Liver (tissue), 7 donors: ENCODE measurements at regions not wholly inside any gene's neighbourhood (a gene's known extent, or its start where the extent isn't known, plus 50 kb on each side); places are given as distances from the start of the nearest gene placed in this dataset.

Source experiments
- DNase-seq: peaks from one replicate; pipeline ENCODE4 v3.0.0-alpha.2; 2017; ENCODE audit warnings: low spot score
- H3K27ac ChIP-seq, 2 donors: one replicate each; pipeline ENCODE4 v1.7.0; 2013; ENCODE audit warnings: inconsistent platforms in 2 of 2, low read length in 2 of 2, control low read depth in 1 of 2, low read depth in 1 of 2, mild to moderate bottlenecking in 1 of 2
- H3K27me3 ChIP-seq, 4 donors: one replicate each; pipeline versions ENCODE4 v1.6.1 to v1.7.0; 2013; ENCODE audit warnings: low read length in 3 of 4, inconsistent platforms in 1 of 4, mild to moderate bottlenecking in 1 of 4, moderate library complexity in 1 of 4; ENCODE audit not compliant: control insufficient read depth in 4 of 4, insufficient read depth in 4 of 4
- H3K36me3 ChIP-seq, 4 donors: one replicate each; pipeline versions ENCODE4 v1.6.1 to v1.7.0; 2013; ENCODE audit warnings: low read length in 3 of 4, mild to moderate bottlenecking in 3 of 4, low read depth in 1 of 4, moderate library complexity in 1 of 4; ENCODE audit not compliant: control insufficient read depth in 4 of 4, insufficient read depth in 3 of 4
- H3K4me1 ChIP-seq, 4 donors: one replicate each; pipeline versions ENCODE4 v1.6.1 to v1.7.0; 2013; ENCODE audit warnings: low read length in 3 of 4, mild to moderate bottlenecking in 3 of 4, moderate library complexity in 1 of 4; ENCODE audit not compliant: control insufficient read depth in 4 of 4, insufficient read depth in 4 of 4
- H3K4me3 ChIP-seq, 3 donors: one replicate each; pipeline versions ENCODE4 v1.6.1 to v1.7.0; 2013; ENCODE audit warnings: low read length in 3 of 3, control low read depth in 1 of 3, low read depth in 1 of 3, mild to moderate bottlenecking in 1 of 3
- H3K9ac ChIP-seq, 2 donors: one replicate each; pipeline ENCODE4 v1.7.0; 2013; ENCODE audit warnings: low read length in 2 of 2, mild to moderate bottlenecking in 2 of 2, moderate library complexity in 2 of 2, control low read depth in 1 of 2, low read depth in 1 of 2
- H3K9me3 ChIP-seq, 4 donors: one replicate each; pipeline versions ENCODE4 v1.6.1 to v1.7.0; 2013; ENCODE audit warnings: low read length in 3 of 4; ENCODE audit not compliant: control insufficient read depth in 4 of 4
- ATF3 ChIP-seq: IDR thresholded peaks from 2 replicates; pipeline ENCODE4 v1.6.1; 2016; ENCODE audit warnings: antibody characterized with exemption
- EGR1 ChIP-seq, 2 donors: IDR thresholded peaks; 2 replicates each; pipeline ENCODE4 v1.6.1; 2016 to 2018; ENCODE audit warnings: antibody characterized with exemption in 2 of 2, low read depth in 2 of 2
- FOXA1 ChIP-seq: IDR thresholded peaks from 2 replicates; pipeline ENCODE4 v1.6.1; 2016; ENCODE audit warnings: antibody characterized with exemption
- FOXA2 ChIP-seq: IDR thresholded peaks from 2 replicates; pipeline ENCODE4 v1.6.1; 2016; ENCODE audit warnings: antibody characterized with exemption
- GABPA ChIP-seq, 2 donors: IDR thresholded peaks in 1 of 2; conservative IDR thresholded peaks in 1 of 2; 2 replicates each; pipeline ENCODE4 v1.6.1; 2016; ENCODE audit warnings: antibody characterized with exemption in 2 of 2, mild to moderate bottlenecking in 1 of 2, moderate library complexity in 1 of 2
- HNF4A ChIP-seq, 2 donors: conservative IDR thresholded peaks; 2 replicates each; pipeline ENCODE4 v1.6.1; 2016; ENCODE audit warnings: antibody characterized with exemption in 2 of 2, mild to moderate bottlenecking in 2 of 2
- JUND ChIP-seq, 2 donors: IDR thresholded peaks; 2 replicates each; pipeline ENCODE4 v1.6.1; 2016; ENCODE audit warnings: antibody characterized with exemption in 2 of 2
- NR2F2 ChIP-seq: IDR thresholded peaks from 2 replicates; pipeline ENCODE4 v1.6.1; 2016; ENCODE audit warnings: antibody characterized with exemption
- RAD21 ChIP-seq, 2 donors: IDR thresholded peaks; 2 replicates each; pipeline ENCODE4 v1.6.1; 2016; ENCODE audit warnings: antibody characterized with exemption in 2 of 2, mild to moderate bottlenecking in 2 of 2
- RXRA ChIP-seq, 2 donors: IDR thresholded peaks; 2 replicates each; pipeline ENCODE4 v1.6.1; 2017 to 2018; ENCODE audit warnings: antibody characterized with exemption in 2 of 2, mild to moderate bottlenecking in 1 of 2
- TAF1 ChIP-seq: conservative IDR thresholded peaks from 2 replicates; pipeline ENCODE4 v1.6.1; 2016; ENCODE audit warnings: antibody characterized with exemption, mild to moderate bottlenecking
- YY1 ChIP-seq: IDR thresholded peaks from 2 replicates; pipeline ENCODE4 v1.6.1; 2016; ENCODE audit warnings: antibody characterized with exemption, mild to moderate bottlenecking
- WGBS: extraction: QIAGEN DNeasy Blood & Tissue Kit; methylation state at CpG from one replicate; pipeline ENCODE4 v1.1.7; 2013; 5-methylcytosine and 5-hydroxymethylcytosine counted together
- TF ChIP-seq, protein P1 (sequence below): IDR thresholded peaks from 2 replicates; pipeline ENCODE4 v1.6.1; 2016; ENCODE audit warnings: antibody characterized with exemption
- TF ChIP-seq, protein P2 (sequence below): IDR thresholded peaks from 2 replicates; pipeline ENCODE4 v1.6.1; 2016; ENCODE audit warnings: antibody characterized with exemption
- donor health status: healthy.
- donor health status: healthy.
- donor health status: healthy.
- donor health status: healthy.

GRCh38 chr12:3972576-3972975, 99.4 kb upstream of the PARP11 start:
- H3K27ac ChIP-seq = no peak overlapping the region
- H3K4me3 ChIP-seq = no peak overlapping the region
- no peaks in the 10 kb centered on the region for H3K9me3 ChIP-seq
- H3K27me3 ChIP-seq = no peaks in the 10 kb centered on the region
- no peak for TF ChIP-seq EGR1 (IDR thresholded peaks at IDR 0.05; ENCODE audit: low read depth in 2 of 2)
- TF ChIP-seq ATF3 = no peak
- TF ChIP-seq, protein P1, sequence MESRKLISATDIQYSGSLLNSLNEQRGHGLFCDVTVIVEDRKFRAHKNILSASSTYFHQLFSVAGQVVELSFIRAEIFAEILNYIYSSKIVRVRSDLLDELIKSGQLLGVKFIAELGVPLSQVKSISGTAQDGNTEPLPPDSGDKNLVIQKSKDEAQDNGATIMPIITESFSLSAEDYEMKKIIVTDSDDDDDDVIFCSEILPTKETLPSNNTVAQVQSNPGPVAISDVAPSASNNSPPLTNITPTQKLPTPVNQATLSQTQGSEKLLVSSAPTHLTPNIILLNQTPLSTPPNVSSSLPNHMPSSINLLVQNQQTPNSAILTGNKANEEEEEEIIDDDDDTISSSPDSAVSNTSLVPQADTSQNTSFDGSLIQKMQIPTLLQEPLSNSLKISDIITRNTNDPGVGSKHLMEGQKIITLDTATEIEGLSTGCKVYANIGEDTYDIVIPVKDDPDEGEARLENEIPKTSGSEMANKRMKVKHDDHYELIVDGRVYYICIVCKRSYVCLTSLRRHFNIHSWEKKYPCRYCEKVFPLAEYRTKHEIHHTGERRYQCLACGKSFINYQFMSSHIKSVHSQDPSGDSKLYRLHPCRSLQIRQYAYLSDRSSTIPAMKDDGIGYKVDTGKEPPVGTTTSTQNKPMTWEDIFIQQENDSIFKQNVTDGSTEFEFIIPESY = no peak
- TF ChIP-seq, protein P2, sequence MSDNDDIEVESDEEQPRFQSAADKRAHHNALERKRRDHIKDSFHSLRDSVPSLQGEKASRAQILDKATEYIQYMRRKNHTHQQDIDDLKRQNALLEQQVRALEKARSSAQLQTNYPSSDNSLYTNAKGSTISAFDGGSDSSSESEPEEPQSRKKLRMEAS = no peak
- TF ChIP-seq FOXA1 = no peak
- TF ChIP-seq HNF4A (conservative IDR thresholded peaks at IDR 0.05) = no peak
- TF ChIP-seq RXRA (IDR thresholded peaks at IDR 0.05) = no peak
- TF ChIP-seq FOXA2 = no peak
- no peak for TF ChIP-seq NR2F2
- no peak for TF ChIP-seq YY1
- TF ChIP-seq RAD21 (IDR thresholded peaks at IDR 0.05) = no peak
- H3K9ac ChIP-seq = no peak overlapping the region
- DNase-seq = no peak
- 72% methylated on average over 4 of the region's 4 CpGs for WGBS
- no peaks in the 10 kb centered on the region for H3K4me1 ChIP-seq
- no peaks in the 10 kb centered on the region for H3K36me3 ChIP-seq

- WGBS = 91% methylated on average over 4 of the region's 4 CpGs
- TF ChIP-seq GABPA (IDR thresholded peaks at IDR 0.05 in 1 of 2, conservative IDR thresholded peaks at IDR 0.05 in 1 of 2) (no peak), RAD21 (IDR thresholded peaks at IDR 0.05) (no peak), HNF4A (conservative IDR thresholded peaks at IDR 0.05) (no peak)
These were observed 95.3 kb upstream of the PARP11 start for GRCh38 chr12:3968523-3968922.

DNA sequence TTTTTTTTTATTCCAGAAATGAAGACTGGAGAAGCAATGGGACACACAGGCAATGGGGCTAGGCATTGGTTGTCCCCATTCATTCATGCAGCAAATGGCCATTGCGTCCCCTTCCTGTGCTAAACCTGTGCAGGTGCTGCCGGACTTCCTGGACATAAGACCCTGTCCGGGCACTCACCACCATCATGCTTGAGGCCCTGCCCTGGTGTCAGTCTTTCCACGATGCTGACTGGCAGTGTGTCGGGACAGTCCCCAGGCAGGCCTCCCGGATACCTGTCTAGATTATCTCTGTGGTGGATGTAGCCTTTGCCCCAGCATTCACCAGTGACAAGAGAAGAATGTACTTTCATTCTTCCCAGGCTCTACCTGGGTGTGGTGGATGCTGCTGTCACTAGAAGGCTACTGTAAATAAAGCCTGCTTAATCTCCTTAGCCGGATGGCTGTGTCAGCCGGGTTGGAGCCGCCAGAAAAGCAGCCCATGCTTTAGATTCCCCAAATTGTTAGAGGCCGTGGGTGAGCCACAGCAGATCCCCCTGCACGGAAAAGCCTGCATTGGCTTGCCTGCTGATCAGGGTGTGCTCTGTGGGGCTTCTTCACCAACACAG, 94.5 kb upstream of the PARP11 start:
- no peaks in the 10 kb centered on the region for H3K9me3 ChIP-seq
- 74% methylated on average over 11 of the region's 11 CpGs for WGBS

More at GRCh38 chr12:3968523-3968922, 95.3 kb upstream of the PARP11 start:
- Histone ChIP-seq H3K9ac (no peak overlapping the region), H3K9me3 (no peaks in the 10 kb centered on the region), H3K4me3 (no peak overlapping the region), H3K27me3 (no peaks in the 10 kb centered on the region), H3K27ac (no peak overlapping the region), H3K4me1 (no peaks in the 10 kb centered on the region), H3K36me3 (no peaks in the 10 kb centered on the region)
- DNase-seq = no peak

More for the DNA sequence above, 94.5 kb upstream of the PARP11 start:
- H3K36me3 ChIP-seq = no peaks in the 10 kb centered on the region
- TF ChIP-seq JUND (IDR thresholded peaks at IDR 0.05) (no peak), HNF4A (conservative IDR thresholded peaks at IDR 0.05) (no peak), FOXA1 (no peak), TAF1 (no peak)
- TF ChIP-seq, protein P1 = no peak
- H3K27me3 ChIP-seq = no peaks in the 10 kb centered on the region
- no peak overlapping the region for H3K4me3 ChIP-seq
- H3K4me1 ChIP-seq = no peaks in the 10 kb centered on the region
- no peak overlapping the region for H3K27ac ChIP-seq
- no peak overlapping the region for H3K9ac ChIP-seq
- DNase-seq = no peak
